Astrocyte of the spinal cord (primary cell): ENCODE measurements at regions not wholly inside any gene's neighbourhood (a gene's known extent, or its start where the extent isn't known, plus 50 kb on each side); places are given as distances from the start of the nearest gene placed in this dataset.

Experiments
- DNase-seq: peaks from one replicate; pipeline ENCODE4 v3.0.0; 2011; ENCODE audit warnings: low read depth, low spot score
- H3K4me3 ChIP-seq: 2 replicates; pipeline ENCODE4 v1.5.1; 2011; ENCODE audit warnings: low read depth, mild to moderate bottlenecking, low read length, moderate library complexity
- CTCF ChIP-seq: IDR thresholded peaks from 2 replicates; pipeline ENCODE4 v1.5.1; 2012; ENCODE audit warnings: low read depth, mild to moderate bottlenecking, low read length, inconsistent platforms
- in situ Hi-C: cut with HindIII; loops from 2 replicates; pipeline ENCODE4 v1.10.0; 2017; ENCODE audit warnings: low sequenced_read_pairs

DNA sequence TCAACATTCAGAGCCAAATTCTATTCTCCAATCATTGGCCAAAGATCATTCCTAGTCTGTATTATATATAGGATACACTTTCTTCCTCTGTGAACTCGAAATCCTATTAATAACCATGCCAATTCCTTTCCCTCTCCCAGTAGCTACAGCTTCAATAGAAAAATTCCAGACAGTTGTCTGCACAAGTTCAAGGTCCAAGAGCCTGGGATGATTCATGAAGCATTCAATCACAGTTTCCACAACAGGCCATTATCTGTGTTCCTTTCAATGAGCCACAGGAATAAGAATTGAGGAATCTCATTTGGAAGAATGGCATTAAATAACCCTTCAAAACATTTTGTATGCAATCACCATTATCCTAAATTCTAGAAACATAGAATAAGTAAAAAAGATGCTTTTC is 437.4 kb downstream of the RMST start:
- TF ChIP-seq CTCF = no peak
- no peak overlapping the region for H3K4me3 ChIP-seq
- no peak for DNase-seq
- in situ Hi-C loops = no loop called here

GRCh38 chr12:97903356-97903755 is 440.8 kb downstream of the RMST start:
- no peak for DNase-seq
- no peak overlapping the region for H3K4me3 ChIP-seq
- in situ Hi-C loops = no loop called here
- TF ChIP-seq CTCF = no peak

- in situ Hi-C loops = no loop called here
- no peak for DNase-seq
- TF ChIP-seq CTCF = no peak
- no peak overlapping the region for H3K4me3 ChIP-seq
Observed at GRCh38 chr12:97907504-97907903, 444.9 kb downstream of the RMST start.

GRCh38 chr12:97910559-97910958 is 448.0 kb downstream of the RMST start:
- TF ChIP-seq CTCF = no peak
- no peak for DNase-seq
- no peak overlapping the region for H3K4me3 ChIP-seq
- in situ Hi-C loops = no loop called here

- TF ChIP-seq CTCF = no peak
- in situ Hi-C loops = no loop called here
Observed at GRCh38 chr12:97912943-97913342, 450.3 kb downstream of the RMST start.

GRCh38 chr12:97921979-97922722 is 459.5 kb downstream of the RMST start:
- DNase-seq = peak; percentile 96
- TF ChIP-seq CTCF = no peak
- in situ Hi-C loops = no loop called here
- no peak overlapping the region for H3K4me3 ChIP-seq

More at GRCh38 chr12:97912943-97913342, 450.3 kb downstream of the RMST start:
- H3K4me3 ChIP-seq = no peak overlapping the region
- DNase-seq = no peak
